ENCODE measurements at regions not wholly inside any gene's neighbourhood (a gene's known extent, or its start where the extent isn't known, plus 50 kb on each side); places are given as distances from the start of the nearest gene placed in this dataset.

GRCh38 chr18:78812067-78812466 is 167.6 kb upstream of the SALL3 start:
- H3K4me3 ChIP-seq, result no peak overlapping the region
- no peak for TF ChIP-seq POLR2A (IDR thresholded peaks at IDR 0.05)
- TF ChIP-seq EP300 (IDR thresholded peaks at IDR 0.05), result no peak
- TF ChIP-seq CTCF (IDR thresholded peaks at IDR 0.05), result no peak
- no peak for TF ChIP-seq POLR2AphosphoS5 (IDR thresholded peaks at IDR 0.05)
- no peaks in the 10 kb centered on the region for H3K4me1 ChIP-seq
- intact Hi-C loops (cut with DNase I), result no loop called here
- WGBS, 2 donors, result 81 to 87% methylated on average over 9 of the region's 9 CpGs
- no peaks in the 10 kb centered on the region for H3K36me3 ChIP-seq
- peaks cover 8 to 54% (median 21%) of the 10 kb centered on the region in 3 donors for H3K27me3 ChIP-seq
- no peak for DNase-seq
- no peak overlapping the region for H3K27ac ChIP-seq
- no peaks in the 10 kb centered on the region for H3K9me3 ChIP-seq

GRCh38 chr18:78813156-78813555 is 166.5 kb upstream of the SALL3 start:
- no peak overlapping the region for H3K27ac ChIP-seq
- no peak for TF ChIP-seq POLR2AphosphoS5 (IDR thresholded peaks at IDR 0.05)
- WGBS, 2 donors, result 85 to 87% methylated on average over 18 of the region's 18 CpGs
- H3K4me3 ChIP-seq, result no peak overlapping the region
- no peaks in the 10 kb centered on the region for H3K36me3 ChIP-seq
- no peak for DNase-seq
- H3K9me3 ChIP-seq, result no peaks in the 10 kb centered on the region
- no peaks in the 10 kb centered on the region for H3K4me1 ChIP-seq
- H3K27me3 ChIP-seq, result peaks cover 8 to 56% (median 21%) of the 10 kb centered on the region in 3 donors
- intact Hi-C loops (cut with DNase I), result no loop called here

- Histone ChIP-seq H3K27me3 (peaks cover 8 to 63% (median 26%) of the 10 kb centered on the region in 3 donors), H3K36me3 (no peaks in the 10 kb centered on the region), H3K9me3 (no peaks in the 10 kb centered on the region), H3K4me3 (no peak overlapping the region), H3K27ac (no peak overlapping the region), H3K4me1 (no peaks in the 10 kb centered on the region)
- intact Hi-C loops (cut with DNase I), result no loop called here
- WGBS, 2 donors, result 18 to 21% methylated on average over 24 of the region's 24 CpGs
- DNase-seq, result no peak
- no peak for TF ChIP-seq POLR2AphosphoS5 (IDR thresholded peaks at IDR 0.05)
- TF ChIP-seq EP300 (IDR thresholded peaks at IDR 0.05), result no peak
- no peak for TF ChIP-seq POLR2A (IDR thresholded peaks at IDR 0.05)
- TF ChIP-seq CTCF (IDR thresholded peaks at IDR 0.05), result no peak
These were observed 165.5 kb upstream of the SALL3 start for GRCh38 chr18:78813936-78814710.

- no peaks in the 10 kb centered on the region for H3K36me3 ChIP-seq
- DNase-seq, result no peak
- H3K4me1 ChIP-seq, result no peaks in the 10 kb centered on the region
- H3K27ac ChIP-seq, result no peak overlapping the region
- intact Hi-C loops (cut with DNase I), result no loop called here
- no peak overlapping the region for H3K4me3 ChIP-seq
- 15 to 42% methylated on average over 14 of the region's 14 CpGs for WGBS, 2 donors
- no peak for TF ChIP-seq POLR2AphosphoS5 (IDR thresholded peaks at IDR 0.05)
- TF ChIP-seq CTCF (IDR thresholded peaks at IDR 0.05), result no peak
- no peak for TF ChIP-seq POLR2A (IDR thresholded peaks at IDR 0.05)
- TF ChIP-seq EP300 (IDR thresholded peaks at IDR 0.05), result no peak
- peaks cover 8 to 69% (median 26%) of the 10 kb centered on the region in 3 donors for H3K27me3 ChIP-seq
- H3K9me3 ChIP-seq, result no peaks in the 10 kb centered on the region
These were observed 164.9 kb upstream of the SALL3 start for GRCh38 chr18:78814766-78815165.

GRCh38 chr18:78816114-78816513 is 163.5 kb upstream of the SALL3 start:
- WGBS, 2 donors, result 92 to 94% methylated on average over 15 of the region's 15 CpGs
- no peaks in the 10 kb centered on the region for H3K36me3 ChIP-seq
- H3K27ac ChIP-seq, result no peak overlapping the region
- H3K4me1 ChIP-seq, result no peaks in the 10 kb centered on the region
- intact Hi-C loops (cut with DNase I), result no loop called here
- no peak for DNase-seq
- no peak overlapping the region for H3K4me3 ChIP-seq
- TF ChIP-seq POLR2A (IDR thresholded peaks at IDR 0.05) (no peak), CTCF (IDR thresholded peaks at IDR 0.05) (no peak), POLR2AphosphoS5 (IDR thresholded peaks at IDR 0.05) (no peak), EP300 (IDR thresholded peaks at IDR 0.05) (no peak)
- no peaks in the 10 kb centered on the region for H3K9me3 ChIP-seq
- peaks cover 8 to 83% (median 26%) of the 10 kb centered on the region in 3 donors for H3K27me3 ChIP-seq

Measured in sigmoid colon (tissue), 6 donors.